HEK293T (cell line): ENCODE measurements at regions not wholly inside any gene's neighbourhood (a gene's known extent, or its start where the extent isn't known, plus 50 kb on each side); places are given as distances from the start of the nearest gene placed in this dataset.
A peak's percentile ranks its signal among the peaks of the same experiment; 100 is the strongest.

ENCODE experiments used
- CTCF ChIA-PET: fragments of 350-600 bp; formaldehyde crosslinking; extraction: SDS; loops from one replicate; lab custom pipeline; 2021; ENCODE audit warnings: antibody characterized with exemption, inconsistent platforms; lab: Yijun Ruan, JAX
- POLR2A ChIA-PET: fragments of 350-600 bp; formaldehyde crosslinking; extraction: SDS; loops from one replicate; lab custom pipeline; 2020; ENCODE audit warnings: antibody characterized with exemption, inconsistent platforms; lab: Yijun Ruan, JAX
- DNase-seq: peaks from one replicate; pipeline ENCODE4 v3.0.0; 2012; ENCODE audit warnings: mixed read lengths; ENCODE audit errors: extremely low spot score
- ARNT ChIP-seq: fragments of 450-650 bp; IDR thresholded peaks from 2 replicates; pipeline ENCODE4 v1.6.1; 2017; ENCODE audit warnings: mild to moderate bottlenecking
- BHLHE40 ChIP-seq: fragments of 450-650 bp; IDR thresholded peaks from 2 replicates; pipeline ENCODE4 v1.6.1; 2016; ENCODE audit warnings: mild to moderate bottlenecking, moderate library complexity, borderline replicate concordance
- CTBP1 ChIP-seq: fragments of 450-650 bp; IDR thresholded peaks from 2 replicates; pipeline ENCODE4 v1.6.1; 2016; ENCODE audit warnings: borderline replicate concordance
- ELF4 ChIP-seq: fragments of 450-650 bp; IDR thresholded peaks from 2 replicates; pipeline ENCODE4 v1.6.1; 2017; ENCODE audit warnings: antibody characterized with exemption
- FOXA1 ChIP-seq: fragments of 450-650 bp; IDR thresholded peaks from 2 replicates; pipeline ENCODE4 v1.6.1; 2016; ENCODE audit warnings: mild to moderate bottlenecking
- FOXK2 ChIP-seq: fragments of 450-650 bp; IDR thresholded peaks from 2 replicates; pipeline ENCODE4 v1.6.1; 2016; ENCODE audit warnings: mild to moderate bottlenecking
- FOXM1 ChIP-seq: fragments of 450-650 bp; IDR thresholded peaks from 2 replicates; pipeline ENCODE4 v1.6.1; 2017; ENCODE audit warnings: mild to moderate bottlenecking, borderline replicate concordance
- HDGF ChIP-seq: fragments of 450-650 bp; IDR thresholded peaks from 2 replicates; pipeline ENCODE4 v1.6.1; 2017; ENCODE audit warnings: antibody characterized with exemption, borderline replicate concordance
- L3MBTL2 ChIP-seq: fragments of 450-650 bp; conservative IDR thresholded peaks from 2 replicates; pipeline ENCODE4 v1.6.1; 2016; ENCODE audit warnings: mild to moderate bottlenecking
- LEF1 ChIP-seq: fragments of 450-650 bp; IDR thresholded peaks from 2 replicates; pipeline ENCODE4 v1.6.1; 2017; ENCODE audit warnings: mild to moderate bottlenecking, borderline replicate concordance
- NFRKB ChIP-seq: fragments of 450-650 bp; IDR thresholded peaks from 2 replicates; pipeline ENCODE4 v1.6.1; 2016; ENCODE audit warnings: mild to moderate bottlenecking, moderate library complexity
- PKNOX1 ChIP-seq: fragments of 450-650 bp; IDR thresholded peaks from 2 replicates; pipeline ENCODE4 v1.6.1; 2016
- SP1 ChIP-seq: fragments of 450-650 bp; IDR thresholded peaks from 2 replicates; pipeline ENCODE4 v1.6.1; 2017
- SUZ12 ChIP-seq: fragments of 450-650 bp; IDR thresholded peaks from 2 replicates; pipeline ENCODE4 v1.6.1; 2016; ENCODE audit warnings: mild to moderate bottlenecking
- TARDBP ChIP-seq: fragments of 450-650 bp; IDR thresholded peaks from 2 replicates; pipeline ENCODE4 v1.6.1; 2016
- ZNF384 ChIP-seq: fragments of 450-650 bp; IDR thresholded peaks from 2 replicates; pipeline ENCODE4 v1.6.1; 2016

- TF ChIP-seq NFRKB (no peak), ELF4 (no peak), L3MBTL2 (no peak), HDGF (no peak), FOXA1 (no peak), PKNOX1 (no peak), CTBP1 (no peak), FOXK2 (no peak), ARNT (no peak), TARDBP (no peak), ZNF384 (no peak), SUZ12 (no peak)
- DNase-seq: no peak
- ChIA-PET CTCF (no interaction called here), POLR2A (no interaction called here)
Observed at GRCh38 chrX:7285765-7286164, 137.8 kb upstream of the PUDP start.

- DNase-seq: no peak
- POLR2A ChIA-PET: no interaction called here
- CTCF ChIA-PET: no interaction called here
- TF ChIP-seq ARNT (no peak), ZNF384 (no peak), PKNOX1 (no peak), L3MBTL2 (no peak), FOXM1 (no peak), BHLHE40 (no peak), LEF1 (no peak), CTBP1 (no peak), SUZ12 (no peak), HDGF (no peak), FOXK2 (no peak), SP1 (no peak)
Observed at GRCh38 chrX:7283741-7284140, 135.8 kb upstream of the PUDP start.

- CTCF ChIA-PET: no interaction called here
- no peak for DNase-seq
- no peak for TF ChIP-seq NFRKB
- TF ChIP-seq L3MBTL2: no peak
- no peak for TF ChIP-seq ELF4
- no peak for TF ChIP-seq BHLHE40
- TF ChIP-seq FOXA1: no peak
- no peak for TF ChIP-seq LEF1
- TF ChIP-seq CTBP1: no peak
- TF ChIP-seq TARDBP: no peak
- no peak for TF ChIP-seq SUZ12
- POLR2A ChIA-PET: no interaction called here
Observed at GRCh38 chrX:7280520-7280919, 132.6 kb upstream of the PUDP start.

GRCh38 chrX:7272346-7272745 is 124.4 kb upstream of the PUDP start:
- CTCF ChIA-PET: no interaction called here
- POLR2A ChIA-PET: no interaction called here
- TF ChIP-seq BHLHE40: no peak
- no peak for TF ChIP-seq ZNF384
- TF ChIP-seq LEF1: no peak
- TF ChIP-seq ELF4: no peak
- no peak for TF ChIP-seq TARDBP
- no peak for TF ChIP-seq PKNOX1
- no peak for TF ChIP-seq NFRKB
- no peak for TF ChIP-seq FOXM1
- no peak for TF ChIP-seq HDGF
- no peak for TF ChIP-seq FOXA1
- TF ChIP-seq SUZ12: no peak
- TF ChIP-seq SP1: no peak
- TF ChIP-seq FOXK2: no peak
- no peak for TF ChIP-seq CTBP1
- no peak for TF ChIP-seq ARNT
- no peak for TF ChIP-seq L3MBTL2
- no peak for DNase-seq

GRCh38 chrX:7270933-7271332 is 123.0 kb upstream of the PUDP start:
- TF ChIP-seq ARNT (no peak), PKNOX1 (peak; percentile 56)
- POLR2A ChIA-PET: no interaction called here

GRCh38 chrX:7269991-7270390 is 122.0 kb upstream of the PUDP start:
- CTCF ChIA-PET: no interaction called here
- no peak for DNase-seq
- TF ChIP-seq TARDBP: no peak
- no peak for TF ChIP-seq ZNF384
- no peak for TF ChIP-seq FOXK2
- no peak for TF ChIP-seq ARNT
- no peak for TF ChIP-seq BHLHE40
- TF ChIP-seq PKNOX1: no peak
- no peak for TF ChIP-seq L3MBTL2
- TF ChIP-seq HDGF: no peak
- no peak for TF ChIP-seq NFRKB
- TF ChIP-seq CTBP1: no peak
- no peak for TF ChIP-seq SP1
- TF ChIP-seq LEF1: no peak
- no peak for TF ChIP-seq FOXM1
- no peak for TF ChIP-seq ELF4
- TF ChIP-seq FOXA1: no peak
- POLR2A ChIA-PET: no interaction called here

More at GRCh38 chrX:7270933-7271332, 123.0 kb upstream of the PUDP start:
- CTCF ChIA-PET: no interaction called here
- no peak for DNase-seq
